Stimulated activated CD8-positive, alpha-beta memory T cell treated with anti-CD3 and anti-CD28 coated beads, Interleukin-4, amount 100 ng/mL, for 48 hours (primary cell): ENCODE measurements at regions not wholly inside any gene's neighbourhood (a gene's known extent, or its start where the extent isn't known, plus 50 kb on each side); places are given as distances from the start of the nearest gene placed in this dataset.

Source experiments
- DNase-seq: peaks from one replicate; pipeline ENCODE4 v3.0.0-alpha.2; 2020

DNA sequence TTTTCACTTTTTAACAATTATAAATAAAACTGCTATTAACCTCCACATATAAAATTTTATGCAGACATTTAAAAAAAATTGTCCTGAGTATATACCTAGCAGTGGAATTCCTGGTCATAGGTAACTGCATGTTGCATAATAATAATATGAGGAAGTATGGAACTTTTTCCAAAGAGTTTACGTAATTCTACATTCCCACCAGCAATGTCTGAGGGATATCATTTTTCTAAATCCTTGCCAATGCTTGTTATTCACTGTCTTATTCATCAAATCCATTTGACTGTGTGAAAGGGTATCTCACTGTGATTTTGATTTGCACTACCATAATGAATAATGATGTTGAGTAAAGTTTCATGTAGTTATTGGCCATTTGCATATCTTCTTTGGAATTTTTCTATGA lies 393.8 kb downstream of the LRFN5 start:
- DNase-seq, result no peak

DNA sequence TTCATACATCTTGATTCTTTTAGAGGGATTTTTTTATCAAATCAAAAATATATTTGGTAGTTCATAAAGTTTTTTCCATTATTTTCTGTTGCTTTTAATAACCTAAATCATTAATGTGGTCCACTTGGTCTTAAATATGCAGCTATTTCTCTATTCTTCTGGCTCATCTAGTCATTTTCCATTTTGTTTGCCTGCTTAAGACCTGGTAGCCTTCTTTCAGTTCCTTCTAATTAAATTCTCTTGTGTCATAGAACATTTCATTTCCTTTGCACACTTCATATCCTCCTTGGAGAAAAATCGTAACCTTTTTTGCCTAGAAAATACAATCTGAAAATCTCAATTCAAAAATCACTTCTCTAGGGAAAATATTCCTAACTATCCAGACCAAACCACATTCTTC lies 387.0 kb downstream of the LRFN5 start:
- DNase-seq, result no peak

GRCh38 chr14:41986700-41987099 lies 380.0 kb downstream of the LRFN5 start:
- DNase-seq, result no peak

DNA sequence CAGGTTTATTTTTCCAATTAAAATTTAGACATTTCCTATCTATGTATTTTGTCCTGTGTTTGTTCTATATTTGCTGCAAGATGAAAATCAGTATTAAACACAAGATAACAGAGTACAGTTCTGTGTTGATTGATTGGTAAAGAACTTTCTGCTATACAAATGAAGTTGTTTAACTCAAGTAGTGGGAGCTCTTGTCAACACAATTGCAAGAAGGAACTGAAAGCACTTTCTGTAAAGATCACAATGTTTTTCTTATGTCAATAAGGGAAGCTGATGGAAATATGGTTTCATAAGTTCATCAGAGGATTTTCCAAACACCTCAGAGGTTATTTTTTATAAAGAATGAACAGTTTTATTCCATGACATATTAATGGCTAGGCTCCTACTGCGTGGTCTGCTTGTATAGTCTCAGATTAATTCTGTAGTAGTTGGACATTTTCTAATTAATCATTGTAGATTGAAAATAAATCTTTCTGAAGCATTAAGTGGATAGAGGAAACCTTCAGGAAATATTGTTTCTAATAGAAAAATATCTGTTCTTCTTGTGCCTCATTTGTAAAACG lies 379.5 kb downstream of the LRFN5 start:
- no peak for DNase-seq

DNA sequence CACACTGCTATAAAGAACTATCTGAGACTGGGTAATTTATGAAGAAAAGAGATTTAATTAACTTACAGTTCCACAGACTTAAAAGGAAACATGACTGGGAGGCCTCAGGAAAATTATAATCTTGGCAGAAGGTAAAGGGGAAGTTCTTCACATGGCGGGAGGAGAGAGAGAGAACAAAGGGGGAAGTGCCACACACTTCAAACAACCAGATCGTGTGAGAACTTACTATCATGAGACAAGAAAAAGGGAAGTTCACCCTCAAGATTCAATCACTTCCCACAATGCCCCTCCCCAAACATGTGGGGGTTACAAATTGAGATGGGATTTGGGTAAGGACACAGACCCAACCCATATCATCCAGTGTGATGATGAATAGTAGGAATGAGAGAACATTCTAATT lies 366.5 kb downstream of the LRFN5 start:
- DNase-seq, result no peak

DNA sequence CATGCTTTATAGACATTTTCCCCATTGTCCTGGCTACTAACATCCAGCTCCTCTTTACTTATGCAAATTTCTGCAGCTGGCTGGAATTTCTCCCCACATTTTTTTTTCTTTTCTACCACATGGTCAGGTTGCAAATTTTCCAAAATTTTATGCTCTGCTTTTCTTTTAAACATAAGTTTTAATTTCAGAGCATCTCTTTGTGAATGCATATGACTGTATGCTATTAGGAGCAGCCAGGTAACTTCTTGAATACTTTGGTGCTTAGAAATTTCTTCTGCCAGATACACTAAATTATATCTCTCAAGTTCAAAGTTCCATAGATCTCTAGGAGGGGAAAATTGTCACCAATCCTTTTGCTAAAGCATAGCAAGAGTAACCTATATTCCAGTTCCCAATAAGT lies 365.9 kb downstream of the LRFN5 start:
- no peak for DNase-seq

GRCh38 chr14:41960281-41960680 lies 353.6 kb downstream of the LRFN5 start:
- no peak for DNase-seq

DNA sequence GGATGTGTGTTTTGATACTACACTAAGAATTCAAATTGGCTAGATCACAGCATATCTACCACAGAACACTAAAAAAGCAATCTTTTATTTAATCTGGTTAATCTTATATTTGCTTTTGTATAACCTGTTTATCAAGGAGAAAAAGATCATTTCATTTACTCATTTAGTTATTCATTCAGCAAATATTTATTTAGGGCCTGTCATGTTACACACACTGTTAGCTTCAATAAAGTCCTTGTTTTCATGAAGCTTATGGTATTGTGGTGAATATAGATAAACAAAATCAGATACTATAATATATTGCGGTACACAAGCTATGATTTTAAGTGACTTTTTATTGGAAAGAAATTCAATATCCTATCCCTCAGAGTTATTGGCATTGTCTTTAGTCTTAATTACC lies 350.8 kb downstream of the LRFN5 start:
- DNase-seq, result no peak
